Right cardiac atrium (tissue), 5 donors: ENCODE measurements at regions not wholly inside any gene's neighbourhood (a gene's known extent, or its start where the extent isn't known, plus 50 kb on each side); places are given as distances from the start of the nearest gene placed in this dataset.

Source experiments
- ATAC-seq, 2 donors: fragments of 200-7000 bp; cut with Tn5 transposase; one replicate each; pipeline versions ENCODE4 v1.8.0 to v1.9.1; 2020; ENCODE audit warnings: moderate library complexity in 2 of 2, mild to moderate bottlenecking in 1 of 2
- DNase-seq, 3 donors: peaks; one replicate each; pipeline ENCODE4 v3.0.0-alpha.2; 2020
- H3K27ac ChIP-seq: one replicate; pipeline ENCODE4 v1.5.1; 2013; ENCODE audit warnings: mild to moderate bottlenecking, low read length, control low read depth, moderate library complexity
- H3K27me3 ChIP-seq: one replicate; pipeline ENCODE4 v1.6.1; 2013; ENCODE audit not compliant: control insufficient read depth, insufficient read depth
- H3K4me1 ChIP-seq: one replicate; pipeline ENCODE4 v1.6.1; 2013; ENCODE audit warnings: low read length; ENCODE audit not compliant: control insufficient read depth, insufficient read depth
- H3K4me3 ChIP-seq: one replicate; pipeline ENCODE4 v1.5.1; 2013; ENCODE audit warnings: low read length, control low read depth
- H3K9me3 ChIP-seq: one replicate; pipeline ENCODE4 v1.6.1; 2013; ENCODE audit warnings: low read length; ENCODE audit not compliant: control insufficient read depth
- WGBS: extraction: QIAGEN DNeasy Blood & Tissue Kit; methylation state at CpG from one replicate; pipeline ENCODE4 v1.1.7; 2013; 5-methylcytosine and 5-hydroxymethylcytosine counted together
- intact Hi-C, 4 donors: fragments of 100-400 bp; cut with DNase I; formaldehyde crosslinking; loops; one replicate each; pipeline versions ENCODE4 v1.11.0 to v1.14.0; 2022 to 2023
- donor health status: healthy with polysubstance abuse.
- donor health status: DM: no; HTN: yes; CAD: no.
- donor health status: DM: no; HTN: no; CAD: no.
- donor health status: DM: no; HTN: yes; CAD: no; lungs with severe emphysema.
- donor health status: DM: yes; HTN: yes; CAD: no.

DNA sequence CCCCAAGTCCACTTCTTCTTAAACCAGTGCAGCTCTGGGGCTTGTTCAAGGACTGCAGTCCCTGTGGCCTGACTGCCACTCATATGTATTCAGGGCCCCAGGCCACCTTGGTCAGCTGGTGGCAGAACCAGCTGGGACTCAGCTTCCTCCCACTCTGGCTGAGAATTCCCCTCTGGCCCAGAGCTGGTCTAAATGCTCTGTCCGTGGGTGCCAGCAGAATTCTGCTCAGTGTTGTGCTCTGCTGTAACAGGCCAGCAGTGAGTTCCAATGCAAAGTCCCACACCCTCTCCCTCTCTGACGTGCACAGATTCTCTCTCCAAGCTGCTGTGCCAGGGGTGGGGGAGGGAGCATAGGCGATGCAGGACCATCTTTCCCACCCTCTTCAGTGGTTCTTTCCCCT is 210.4 kb upstream of the RGS6 start:
- Histone ChIP-seq H3K27me3 (no peaks in the 10 kb centered on the region), H3K4me3 (no peak overlapping the region), H3K4me1 (no peaks in the 10 kb centered on the region), H3K27ac (no peak overlapping the region), H3K9me3 (no peaks in the 10 kb centered on the region)
- peak in 1 of 2 donors; percentile 68 for ATAC-seq
- peak in 1 of 3 donors; percentile 60 for DNase-seq
- WGBS, result 65% methylated on average over 3 of the region's 3 CpGs
- intact Hi-C loops, result no loop called here

- no peak overlapping the region for H3K4me3 ChIP-seq
- H3K27me3 ChIP-seq, result no peaks in the 10 kb centered on the region
- intact Hi-C loops, result no loop called here
- whole genome bisulfite sequencing, result 92% methylated on average over 6 of the region's 6 CpGs
- DNase-seq (no peak), ATAC-seq (no peak)
- H3K27ac ChIP-seq, result no peak overlapping the region
- no peaks in the 10 kb centered on the region for H3K9me3 ChIP-seq
- H3K4me1 ChIP-seq, result no peaks in the 10 kb centered on the region
Measured at GRCh38 chr14:71722885-71723284, 209.3 kb upstream of the RGS6 start.

DNA sequence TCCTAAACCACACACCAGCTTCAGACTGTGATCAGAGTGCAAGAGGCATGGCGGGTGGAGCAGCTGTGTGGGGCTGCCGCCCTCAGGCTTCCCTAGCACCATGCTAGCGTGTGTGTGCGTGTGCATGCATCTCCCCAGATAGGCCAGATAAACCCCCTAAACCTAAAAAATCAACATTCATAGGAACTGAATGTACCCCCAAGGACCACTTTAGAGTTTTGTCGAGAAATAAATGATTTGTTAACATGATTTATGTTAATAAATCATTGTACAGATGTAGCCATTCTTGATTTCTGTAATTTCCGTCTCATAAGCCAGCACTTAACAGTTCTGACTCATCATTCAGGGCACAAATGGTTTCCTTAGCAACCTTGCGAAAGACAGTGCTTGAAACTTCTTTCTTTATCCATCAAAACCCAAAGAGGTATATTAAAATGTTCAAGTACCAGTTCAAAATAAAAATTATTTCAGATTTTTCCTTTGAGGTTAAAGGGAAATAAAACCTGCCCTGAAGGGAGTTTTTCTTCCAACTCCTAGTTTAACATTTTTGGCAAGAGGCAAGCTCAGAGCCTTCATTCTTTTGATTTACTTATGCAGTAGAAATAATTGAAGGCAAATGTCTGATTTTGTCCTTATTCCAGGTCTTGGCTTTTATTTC is 206.2 kb upstream of the RGS6 start:
- intact Hi-C loops, result no loop called here
- Histone ChIP-seq H3K4me3 (no peak overlapping the region), H3K9me3 (no peaks in the 10 kb centered on the region), H3K27ac (no peak overlapping the region), H3K4me1 (no peaks in the 10 kb centered on the region), H3K27me3 (no peaks in the 10 kb centered on the region)
- WGBS, result 84% methylated on average over 7 of the region's 7 CpGs
- ATAC-seq (no peak), DNase-seq (no peak)

DNA sequence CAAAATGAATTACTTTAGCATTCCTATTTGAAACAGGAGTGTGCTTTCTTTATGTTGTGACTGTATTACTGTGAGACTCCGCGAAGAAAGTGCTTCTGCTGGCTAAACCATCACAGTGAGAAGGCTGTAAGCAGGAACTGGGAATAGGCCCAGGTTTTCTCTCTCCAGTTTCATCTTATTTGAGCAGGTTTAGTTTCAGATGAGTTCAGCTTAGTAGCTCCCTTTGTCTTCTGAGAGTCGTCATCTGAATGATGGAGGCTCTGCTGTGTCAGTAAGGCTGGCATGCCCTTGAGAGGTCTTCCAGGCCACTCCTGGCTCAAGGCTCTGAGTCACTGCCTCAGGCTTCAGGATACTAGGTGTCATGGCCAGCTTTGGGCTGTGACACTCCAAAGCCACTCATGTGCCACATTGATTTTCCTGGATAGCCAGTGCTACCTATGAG is 205.6 kb upstream of the RGS6 start:
- intact Hi-C loops, result no loop called here

GRCh38 chr14:71728386-71728785 is 203.8 kb upstream of the RGS6 start:
- H3K27ac ChIP-seq, result no peak overlapping the region
- intact Hi-C loops, result no loop called here
- H3K4me3 ChIP-seq, result no peak overlapping the region
- H3K4me1 ChIP-seq, result no peaks in the 10 kb centered on the region
- no peaks in the 10 kb centered on the region for H3K9me3 ChIP-seq
- ATAC-seq (no peak), DNase-seq (no peak)
- 96% methylated on average over 3 of the region's 3 CpGs for WGBS
- no peaks in the 10 kb centered on the region for H3K27me3 ChIP-seq

More for the DNA sequence above, 205.6 kb upstream of the RGS6 start:
- ATAC-seq (no peak), DNase-seq (no peak)
- H3K4me1 ChIP-seq, result no peaks in the 10 kb centered on the region
- H3K9me3 ChIP-seq, result no peaks in the 10 kb centered on the region
- no peak overlapping the region for H3K4me3 ChIP-seq
- WGBS, result 88% methylated on average over 3 of the region's 3 CpGs
- H3K27me3 ChIP-seq, result no peaks in the 10 kb centered on the region
- H3K27ac ChIP-seq, result no peak overlapping the region

DNA sequence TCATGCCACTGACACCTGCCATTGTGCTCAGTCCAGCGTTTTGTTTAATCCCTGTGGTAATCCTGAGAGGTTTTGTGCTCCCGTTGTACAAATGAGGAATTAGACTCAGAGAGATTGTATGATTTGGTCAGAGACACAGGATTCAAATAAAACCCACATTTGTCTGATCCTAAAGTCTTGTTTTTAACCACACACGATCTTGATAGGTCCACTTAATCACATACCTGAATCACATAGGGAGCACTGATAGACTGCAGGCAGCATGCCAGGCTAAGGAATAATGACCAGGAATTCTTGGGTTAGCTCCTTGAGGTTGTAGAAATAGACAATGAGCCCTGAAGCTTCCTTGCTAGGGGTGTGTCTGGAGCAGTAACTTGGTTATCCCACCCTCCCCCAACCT is 202.6 kb upstream of the RGS6 start:
- DNase-seq (no peak), ATAC-seq (no peak)
- intact Hi-C loops, result no loop called here
- no peaks in the 10 kb centered on the region for H3K9me3 ChIP-seq
- no peak overlapping the region for H3K27ac ChIP-seq
- H3K4me1 ChIP-seq, result no peaks in the 10 kb centered on the region
- H3K4me3 ChIP-seq, result no peak overlapping the region
- WGBS, result 90% methylated on average over 3 of the region's 3 CpGs
- H3K27me3 ChIP-seq, result no peaks in the 10 kb centered on the region

GRCh38 chr14:71730471-71730870 is 201.8 kb upstream of the RGS6 start:
- intact Hi-C loops, result no loop called here
- Histone ChIP-seq H3K4me3 (no peak overlapping the region), H3K9me3 (no peaks in the 10 kb centered on the region), H3K4me1 (no peaks in the 10 kb centered on the region), H3K27ac (no peak overlapping the region), H3K27me3 (no peaks in the 10 kb centered on the region)
- ATAC-seq (no peak), DNase-seq (no peak)
- 95% methylated on average over 1 of the region's 1 CpG for WGBS

- intact Hi-C loops, result no loop called here
- H3K9me3 ChIP-seq, result no peaks in the 10 kb centered on the region
- no peak for DNase-seq
Measured at GRCh38 chr14:71731096-71731495, 201.1 kb upstream of the RGS6 start.

DNA sequence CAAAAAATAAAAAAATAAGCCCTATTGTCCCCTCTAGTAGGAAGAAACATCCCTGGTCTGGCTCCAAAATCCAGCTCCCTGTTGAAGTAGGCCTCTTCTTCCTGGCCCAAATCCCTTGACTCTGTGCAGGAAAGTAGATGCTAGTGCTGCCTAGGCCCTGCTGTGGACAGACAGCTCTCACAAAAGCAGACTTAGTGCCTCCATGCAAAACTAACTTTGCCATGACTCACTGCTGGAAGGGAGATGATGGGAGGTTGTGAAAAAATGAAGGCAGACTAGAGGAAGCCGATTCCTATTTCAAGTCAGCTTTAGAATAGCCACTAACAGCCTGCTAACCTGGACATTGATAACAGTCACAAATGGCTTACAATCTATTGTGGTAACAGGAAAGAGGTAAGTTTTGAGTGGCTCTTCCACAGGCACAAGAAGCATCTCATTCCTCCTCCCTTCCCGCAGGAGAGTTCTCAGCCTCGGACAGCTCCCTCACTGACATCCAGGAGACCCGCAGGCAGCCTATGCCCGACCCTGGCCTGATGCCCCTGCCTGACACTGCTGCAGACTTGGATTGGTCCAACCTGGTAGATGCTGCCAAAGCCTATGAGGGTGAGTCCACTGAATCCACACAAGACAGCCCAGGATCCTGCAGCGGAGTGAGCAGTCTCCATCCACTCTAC is 198.9 kb upstream of the RGS6 start:
- no peaks in the 10 kb centered on the region for H3K27me3 ChIP-seq
- no peaks in the 10 kb centered on the region for H3K9me3 ChIP-seq
- intact Hi-C loops, result no loop called here
- H3K4me3 ChIP-seq, result no peak overlapping the region
- H3K27ac ChIP-seq, result no peak overlapping the region
- H3K4me1 ChIP-seq, result no peaks in the 10 kb centered on the region
- DNase-seq (no peak), ATAC-seq (no peak)
- WGBS, result 89% methylated on average over 6 of the region's 6 CpGs

More at GRCh38 chr14:71731096-71731495, 201.1 kb upstream of the RGS6 start:
- H3K27ac ChIP-seq, result no peak overlapping the region
- no peak overlapping the region for H3K4me3 ChIP-seq
- WGBS, result 97% methylated on average over 5 of the region's 5 CpGs
- ATAC-seq, result no peak
- no peaks in the 10 kb centered on the region for H3K4me1 ChIP-seq
- H3K27me3 ChIP-seq, result no peaks in the 10 kb centered on the region

DNA sequence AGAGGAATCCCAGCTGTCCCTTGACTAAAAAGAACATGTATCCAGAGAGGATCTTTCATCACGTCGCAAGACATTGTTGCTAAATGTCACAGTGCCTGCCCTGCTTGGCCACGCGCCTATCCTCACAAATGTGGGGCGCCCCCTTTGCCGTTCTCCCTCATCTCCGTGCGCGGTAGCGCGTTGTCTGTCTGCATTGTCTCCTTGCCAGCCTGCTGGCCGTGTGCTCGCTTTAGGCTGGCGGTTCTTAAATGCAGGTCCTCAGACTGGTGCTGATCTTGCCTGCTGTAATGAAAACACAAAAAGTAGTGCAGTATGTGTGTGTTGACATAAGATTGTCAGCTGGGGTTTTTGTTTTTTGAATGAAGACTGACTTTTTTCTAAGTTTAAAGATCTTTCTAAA is 198.2 kb upstream of the RGS6 start:
- H3K4me3 ChIP-seq, result no peak overlapping the region
- H3K4me1 ChIP-seq, result no peaks in the 10 kb centered on the region

GRCh38 chr14:71734885-71735284 is 197.3 kb upstream of the RGS6 start:
- WGBS, result 84% methylated on average over 2 of the region's 2 CpGs

More for the DNA sequence above, 198.2 kb upstream of the RGS6 start:
- WGBS, result 81% methylated on average over 14 of the region's 14 CpGs
- Histone ChIP-seq H3K27me3 (no peaks in the 10 kb centered on the region), H3K9me3 (no peaks in the 10 kb centered on the region), H3K27ac (no peak overlapping the region)
- ATAC-seq (no peak), DNase-seq (no peak)
- intact Hi-C loops, result no loop called here

More at GRCh38 chr14:71734885-71735284, 197.3 kb upstream of the RGS6 start:
- ATAC-seq, result no peak
- H3K9me3 ChIP-seq, result no peaks in the 10 kb centered on the region
- H3K4me1 ChIP-seq, result no peaks in the 10 kb centered on the region
- H3K27me3 ChIP-seq, result no peaks in the 10 kb centered on the region
- no peak overlapping the region for H3K4me3 ChIP-seq
- no peak for DNase-seq
- no peak overlapping the region for H3K27ac ChIP-seq
- intact Hi-C loops, result no loop called here
